Central memory CD4-positive, alpha-beta T cell (primary cell): ENCODE measurements at regions not wholly inside any gene's neighbourhood (a gene's known extent, or its start where the extent isn't known, plus 50 kb on each side); places are given as distances from the start of the nearest gene placed in this dataset.
"Not testable (repeated sequence)": the region's sequence is repeated elsewhere in the genome, so short reads cannot be mapped to it uniquely, and the experiment has no call there.

Experiments
- DNase-seq: peaks from one replicate; pipeline ENCODE4 v3.0.0; 2022

DNA sequence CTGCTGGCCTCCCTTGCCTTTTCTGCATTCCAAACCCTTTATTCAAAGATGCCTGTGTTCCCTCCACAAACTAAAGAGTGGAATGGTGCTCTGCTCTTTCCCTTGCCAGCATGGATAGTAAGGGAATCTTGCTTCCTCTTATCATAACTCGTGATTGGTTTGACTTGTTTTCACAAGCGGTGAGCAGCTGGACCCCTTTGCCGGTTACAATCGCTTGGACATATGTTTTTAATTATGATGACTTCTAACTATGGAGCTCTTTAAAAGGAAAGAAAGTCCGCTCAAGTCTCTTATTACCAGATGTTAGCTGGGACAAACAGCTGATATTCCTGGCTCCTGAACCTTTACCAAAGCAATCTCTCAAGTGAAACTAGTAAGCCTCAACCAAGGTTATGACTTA lies 1094.7 kb downstream of the UQCRFS1 start:
- no peak for DNase-seq

DNA sequence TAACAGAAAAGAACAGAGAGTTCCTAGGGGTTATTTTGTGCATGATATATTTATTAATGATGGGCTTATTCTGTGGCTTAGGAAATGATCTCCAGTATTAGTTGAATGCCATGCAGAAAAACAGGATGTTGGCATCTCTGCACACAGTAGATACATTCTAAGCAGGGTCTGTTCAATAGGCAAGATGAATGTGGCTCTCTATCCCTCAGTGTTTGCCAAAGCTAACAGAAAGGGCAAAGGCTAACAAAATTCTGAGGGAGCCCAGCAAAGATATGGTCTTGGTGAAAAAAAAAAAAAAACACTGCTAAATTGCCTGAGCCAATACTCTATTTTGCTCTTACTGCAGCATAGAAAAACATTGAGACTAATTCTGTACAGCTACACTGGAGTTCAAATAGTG lies 1095.8 kb downstream of the UQCRFS1 start:
- no peak for DNase-seq

DNA sequence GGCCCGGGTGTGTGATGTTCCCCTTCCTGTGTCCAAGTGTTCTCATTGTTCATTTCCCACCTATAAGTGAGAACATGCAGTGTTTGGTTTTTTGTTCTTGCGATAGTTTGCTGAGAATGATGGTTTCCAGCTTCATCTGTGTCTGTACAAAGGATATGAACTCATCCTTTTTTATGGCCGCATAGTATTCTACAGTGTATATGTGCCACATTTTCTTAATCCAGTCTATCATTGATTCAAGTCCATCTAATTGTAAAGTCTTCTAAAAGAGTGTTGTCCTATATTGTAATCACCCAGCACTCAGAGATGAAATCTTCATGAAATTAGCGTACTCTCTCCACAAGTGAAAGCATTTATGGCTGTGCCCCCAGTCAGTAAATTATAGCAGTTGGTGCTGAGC lies 1096.6 kb downstream of the UQCRFS1 start:
- DNase-seq, result not testable (repeated sequence)

DNA sequence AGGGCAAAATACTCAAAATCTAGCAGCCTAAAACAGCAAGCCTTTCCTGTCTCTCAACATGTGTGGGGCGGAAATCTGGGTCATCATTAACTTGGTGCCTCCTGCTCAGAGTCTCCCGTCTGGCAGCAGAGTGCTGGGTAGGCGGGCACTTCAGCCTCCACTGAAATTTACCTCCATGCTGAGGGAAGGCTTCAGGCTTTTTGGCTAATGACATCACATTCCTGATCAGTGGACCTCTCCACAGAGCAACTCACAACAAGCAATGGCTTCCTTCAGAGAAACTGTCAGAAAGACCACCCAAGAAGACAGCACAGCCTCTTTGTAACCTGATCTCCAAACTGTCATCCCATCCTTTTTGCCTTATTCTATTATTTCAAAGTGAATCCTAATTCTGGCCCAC lies 1109.0 kb downstream of the UQCRFS1 start:
- no peak for DNase-seq

DNA sequence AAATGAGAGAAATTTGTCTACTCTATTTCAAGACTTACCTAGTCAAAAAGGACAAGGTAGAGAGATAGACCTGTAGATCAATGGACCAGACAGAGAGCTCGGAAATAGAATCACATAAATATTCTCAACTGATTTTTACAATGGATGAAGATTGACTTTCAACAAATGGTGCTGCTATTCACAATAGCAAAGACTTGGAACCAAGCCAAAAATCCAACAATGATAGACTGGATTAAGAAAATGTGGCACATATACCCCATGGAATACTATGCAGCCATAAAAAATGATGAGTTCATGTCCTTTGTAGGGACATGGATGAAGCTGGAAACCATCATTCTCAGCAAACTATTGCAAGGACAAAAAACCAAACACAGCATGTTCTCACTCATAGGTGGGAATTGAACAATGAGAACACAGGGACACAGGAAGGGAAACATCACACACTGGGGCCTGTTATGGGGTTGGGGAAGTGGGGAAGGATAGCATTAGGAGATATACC lies 1128.2 kb downstream of the UQCRFS1 start:
- DNase-seq, result not testable (repeated sequence)

DNA sequence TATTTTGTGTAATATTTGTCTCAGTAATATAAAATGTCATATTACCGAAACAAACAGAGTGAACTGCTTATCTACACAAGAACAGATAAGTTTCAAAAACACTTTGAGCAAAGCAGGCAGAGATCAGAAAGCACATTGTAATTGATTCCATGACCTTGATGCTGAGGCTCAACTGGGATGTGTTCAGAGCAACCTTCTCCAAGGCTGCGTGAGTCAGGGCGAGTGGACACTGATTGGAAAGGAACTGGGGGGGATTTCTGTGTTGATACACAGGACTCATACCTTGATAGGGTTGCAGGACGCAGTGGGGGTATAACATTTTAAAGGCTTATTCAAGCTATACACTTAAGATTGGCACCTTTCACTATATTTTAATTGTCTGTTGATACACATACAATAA lies 1136.3 kb downstream of the UQCRFS1 start:
- no peak for DNase-seq

DNA sequence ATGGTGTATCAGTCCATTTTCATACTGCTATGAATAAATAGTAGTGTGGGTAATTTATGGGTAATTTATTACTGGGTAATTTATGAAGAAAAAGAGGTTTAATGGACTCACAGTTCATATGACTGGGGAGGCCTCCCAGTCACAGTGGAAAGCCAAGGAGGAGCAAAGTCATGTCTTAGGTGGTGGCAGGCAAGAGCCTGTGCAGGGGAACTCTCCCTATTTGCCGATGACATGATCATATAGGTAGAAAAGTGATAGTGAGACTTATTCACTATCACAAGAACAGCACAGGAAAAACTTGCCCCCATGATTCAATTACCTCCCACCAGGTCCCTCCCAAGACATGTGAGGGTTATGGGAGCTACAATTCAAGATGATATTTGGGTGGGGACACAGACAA lies 1137.7 kb downstream of the UQCRFS1 start:
- no peak for DNase-seq

DNA sequence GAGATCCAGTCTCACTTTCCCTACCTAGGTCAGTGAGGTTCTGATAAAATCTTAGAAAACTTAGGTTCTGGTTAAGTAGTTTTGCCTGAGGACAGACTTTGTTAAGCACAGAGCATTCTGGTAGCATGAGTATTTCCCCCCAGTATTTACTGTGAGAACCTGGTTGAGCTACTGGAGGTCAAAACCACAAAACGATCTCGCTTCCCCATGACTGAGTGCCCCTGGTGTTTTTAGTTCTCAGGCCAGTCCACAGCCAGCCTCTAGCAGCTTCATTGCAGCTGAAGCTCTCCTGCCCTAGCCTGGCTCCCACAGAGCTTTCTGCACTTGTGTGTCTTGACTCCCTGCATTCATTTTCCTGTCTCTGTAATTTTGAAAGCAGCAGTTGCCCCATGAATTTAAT lies 1138.2 kb downstream of the UQCRFS1 start:
- no peak for DNase-seq

DNA sequence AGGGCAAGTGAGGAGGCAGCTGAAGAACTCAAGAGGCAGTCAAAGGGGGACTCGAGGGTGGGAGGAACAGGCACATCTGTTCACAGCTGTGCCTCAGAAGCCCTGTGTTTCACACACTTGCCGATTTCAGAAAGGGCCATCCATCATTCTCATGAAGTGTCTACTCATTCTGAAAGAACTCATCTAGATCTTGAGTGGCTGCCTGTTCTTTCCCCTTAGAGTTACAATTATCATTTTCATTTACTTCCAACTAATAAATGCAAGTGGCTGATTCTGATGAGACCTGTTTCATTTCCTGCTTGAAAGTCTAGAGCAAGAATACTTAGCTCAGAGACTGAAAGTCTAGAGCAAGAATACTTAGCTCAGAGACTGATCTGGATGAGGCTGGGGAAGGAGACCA lies 1145.1 kb downstream of the UQCRFS1 start:
- no peak for DNase-seq

DNA sequence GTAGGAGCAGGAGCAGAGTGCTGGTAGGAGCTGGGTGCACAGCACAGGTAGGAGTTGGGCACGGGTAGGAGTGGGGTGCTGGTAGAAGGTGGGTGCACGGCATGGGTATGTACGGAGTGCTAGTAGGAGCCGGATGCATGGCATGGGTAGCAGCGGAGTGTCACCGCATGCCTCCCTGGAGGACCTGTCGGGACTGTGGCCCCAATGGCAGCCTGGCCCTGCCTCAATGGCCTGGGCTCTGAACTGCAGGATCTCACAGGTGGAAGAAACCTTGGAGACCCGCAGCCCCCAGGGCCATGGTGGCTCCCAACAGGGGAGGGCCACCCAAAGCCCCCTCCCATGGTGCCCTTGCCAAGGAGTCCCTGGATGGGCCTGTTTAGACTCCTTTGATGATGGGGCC lies 1146.0 kb downstream of the UQCRFS1 start:
- no peak for DNase-seq

DNA sequence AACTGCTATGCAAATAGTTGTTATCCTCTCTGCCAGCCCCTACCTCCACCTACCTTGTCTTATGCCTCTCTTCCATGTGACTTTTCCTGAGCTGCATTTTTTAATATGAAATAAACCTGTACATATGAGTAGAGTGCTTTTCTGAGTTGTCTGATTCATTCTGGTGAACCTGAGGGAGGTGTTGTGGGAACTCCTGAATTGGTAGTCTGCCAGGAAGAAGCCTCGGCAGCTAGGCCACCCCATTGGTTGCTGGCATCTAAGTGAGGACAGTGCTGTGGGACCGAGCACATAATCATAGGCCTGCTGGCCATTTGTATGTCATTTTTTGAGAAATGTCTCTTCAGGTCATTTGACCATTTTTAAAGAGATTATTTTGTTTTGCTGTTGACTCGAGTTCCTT lies 1146.8 kb downstream of the UQCRFS1 start:
- no peak for DNase-seq

DNA sequence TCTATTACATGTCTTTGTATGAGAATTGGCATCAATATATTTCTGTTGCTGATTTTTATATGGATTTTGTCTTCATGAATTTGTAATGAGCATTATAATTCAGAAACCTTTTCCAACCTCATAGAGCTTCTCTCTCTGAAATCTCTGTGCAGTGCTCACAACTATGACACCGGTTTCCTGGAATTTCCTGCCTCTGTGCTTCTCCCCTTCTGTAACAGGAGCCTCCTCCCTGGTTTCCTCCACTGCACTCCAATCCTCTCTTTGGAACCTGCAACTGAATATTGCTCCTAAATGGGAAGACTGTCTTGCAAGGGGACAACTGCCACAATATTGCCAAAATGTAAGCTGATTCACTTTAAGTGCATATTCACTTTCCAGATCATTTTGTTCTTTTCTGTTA lies 1147.9 kb downstream of the UQCRFS1 start:
- no peak for DNase-seq

DNA sequence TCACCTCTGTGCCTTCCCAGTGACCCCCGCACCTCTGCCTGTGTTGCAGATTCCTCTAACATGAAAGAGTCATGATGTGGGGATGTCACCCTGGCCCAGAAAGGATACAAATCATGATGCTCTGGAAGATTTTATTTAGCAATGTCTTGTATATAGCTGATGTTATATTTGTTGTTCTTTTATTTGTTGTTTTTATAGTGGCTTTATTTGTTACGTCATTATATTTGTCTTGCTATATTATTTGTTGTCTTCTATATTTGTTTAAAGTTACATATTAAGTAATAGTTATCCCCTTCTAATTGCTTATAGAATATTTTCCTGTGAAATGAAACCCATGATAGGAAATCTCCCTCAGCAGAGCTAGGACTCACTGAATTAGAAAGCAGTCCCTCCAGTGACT lies 1149.2 kb downstream of the UQCRFS1 start:
- DNase-seq, result no peak

DNA sequence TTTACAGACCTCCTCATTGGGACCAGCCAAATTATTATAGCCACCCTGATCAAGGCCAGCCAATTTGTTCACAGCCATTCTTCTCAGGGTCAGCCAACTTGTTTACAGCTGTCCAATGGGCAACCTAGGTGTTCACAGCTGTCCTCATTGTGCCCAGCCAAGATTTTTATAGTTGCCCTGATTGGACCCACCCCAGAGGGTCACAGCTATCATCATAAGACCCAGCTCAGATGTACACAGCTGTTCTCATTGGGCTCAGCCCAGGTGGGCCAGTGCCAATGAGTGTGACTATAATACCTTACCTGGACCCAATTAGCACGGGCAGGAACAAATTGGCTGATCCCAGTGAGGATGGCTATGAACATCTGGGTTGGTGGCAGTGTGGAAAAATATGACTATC lies 1151.8 kb downstream of the UQCRFS1 start:
- no peak for DNase-seq

DNA sequence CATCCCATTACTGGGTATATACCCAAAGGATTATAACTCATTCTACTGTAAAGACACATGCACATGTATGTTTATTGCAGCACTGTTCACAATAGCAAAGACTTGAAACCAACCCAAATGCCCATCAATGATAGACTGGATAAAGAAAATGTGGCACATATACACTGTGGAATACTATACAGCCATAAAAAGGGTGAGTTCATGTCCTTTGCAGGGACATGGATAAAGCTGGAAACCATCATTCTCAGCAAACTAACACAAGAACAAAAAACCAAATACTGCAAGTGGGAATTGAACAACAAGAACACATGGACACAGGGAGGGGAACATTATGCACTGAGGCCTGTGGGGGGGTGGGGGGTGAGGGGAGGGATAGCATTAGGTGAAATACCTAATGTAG lies 1155.9 kb downstream of the UQCRFS1 start:
- not testable (repeated sequence) for DNase-seq

DNA sequence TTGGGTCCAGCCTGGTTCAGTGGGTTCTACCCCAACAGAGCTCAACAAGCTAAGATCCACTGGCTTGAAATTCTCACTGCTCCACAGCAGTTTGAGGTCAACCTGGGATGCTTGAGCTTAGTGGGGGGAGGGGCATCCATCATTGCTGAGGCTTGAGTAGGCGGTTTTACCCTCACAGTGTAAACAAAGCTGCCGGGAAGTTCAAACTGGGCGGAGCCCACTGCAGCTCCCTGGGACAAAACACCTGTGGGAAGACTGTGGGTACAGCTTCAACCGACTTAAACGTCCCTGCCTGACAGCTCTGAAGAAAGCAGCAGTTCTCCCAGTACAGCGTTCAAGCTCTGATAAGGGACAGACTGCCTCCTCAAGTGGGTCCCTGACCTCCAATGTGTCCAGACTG lies 1161.9 kb downstream of the UQCRFS1 start:
- no peak for DNase-seq

DNA sequence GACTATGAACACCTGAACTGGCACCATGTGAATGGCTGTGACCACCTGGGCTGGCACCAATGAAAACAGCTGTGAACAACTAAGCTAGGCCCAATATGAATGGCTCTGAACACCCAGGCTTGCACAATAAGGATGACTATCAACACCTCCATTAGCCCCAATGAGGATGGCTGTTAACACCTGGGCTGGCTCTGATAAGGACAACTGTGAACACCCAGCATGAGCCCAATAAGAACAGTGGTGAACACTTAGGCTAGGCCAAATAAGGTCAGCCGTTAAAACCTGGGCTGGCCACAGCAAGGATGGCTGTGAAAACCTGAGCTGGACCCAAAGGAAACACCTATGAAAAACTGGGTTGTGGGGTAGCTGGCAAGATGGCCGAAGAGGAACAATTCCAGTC lies 1163.1 kb downstream of the UQCRFS1 start:
- DNase-seq, result no peak

DNA sequence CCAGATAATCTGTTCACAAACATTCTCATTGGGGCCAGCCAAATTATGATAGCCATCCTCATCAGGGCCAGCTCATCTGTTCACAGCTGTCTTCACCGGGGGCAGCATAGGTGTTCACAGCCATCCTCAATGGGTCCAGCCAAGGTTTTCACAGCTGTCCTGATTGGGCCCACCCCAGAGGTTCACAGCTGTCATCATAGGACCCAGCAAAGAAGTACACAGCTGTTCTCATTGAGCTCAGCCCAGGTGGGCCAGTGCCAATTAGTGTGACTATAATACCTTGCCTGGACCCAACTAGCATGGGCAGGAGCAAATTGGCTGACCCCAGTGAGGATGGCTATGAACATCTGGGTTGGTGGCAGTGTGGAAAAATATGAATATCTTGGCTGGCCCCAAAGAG lies 1166.0 kb downstream of the UQCRFS1 start:
- no peak for DNase-seq

DNA sequence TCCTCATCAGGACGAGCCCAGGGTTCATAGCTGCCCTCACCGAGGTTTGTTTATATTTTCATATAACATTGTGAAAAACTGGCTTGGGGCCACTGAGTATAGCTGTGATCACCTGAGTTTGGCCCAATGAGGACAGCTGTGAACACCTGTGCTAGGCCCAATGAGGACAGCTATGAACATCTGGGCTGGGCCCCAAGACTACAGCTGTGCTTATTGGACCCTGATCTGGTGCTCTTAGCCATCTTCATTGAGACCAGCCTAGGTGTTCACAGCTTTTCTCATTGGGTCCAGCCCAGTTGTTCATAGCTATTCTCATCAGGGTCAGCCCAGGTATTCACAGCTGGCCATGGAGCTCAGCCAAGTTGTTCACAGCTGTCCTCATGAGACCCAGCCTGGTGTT lies 1167.3 kb downstream of the UQCRFS1 start:
- DNase-seq, result no peak

DNA sequence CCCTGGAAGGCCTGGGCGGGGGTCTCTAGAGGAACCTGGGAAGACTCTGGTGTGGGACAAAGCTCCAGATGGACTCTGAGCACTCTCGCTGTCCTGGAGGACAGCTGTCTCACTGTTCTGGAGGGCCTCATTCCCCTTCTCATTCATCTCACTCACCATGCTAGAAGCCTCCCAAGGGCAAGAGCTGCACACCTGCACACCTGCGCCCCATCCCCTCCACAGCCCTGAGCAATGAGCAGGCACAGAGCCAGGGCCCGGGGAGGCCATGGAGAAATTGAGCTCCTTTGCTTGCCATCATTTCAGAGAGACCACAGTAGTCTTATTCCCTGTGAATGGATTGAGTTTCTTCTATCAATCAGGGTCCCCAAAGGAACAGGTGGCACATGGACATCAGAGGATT lies 1168.5 kb downstream of the UQCRFS1 start:
- DNase-seq, result no peak

DNA sequence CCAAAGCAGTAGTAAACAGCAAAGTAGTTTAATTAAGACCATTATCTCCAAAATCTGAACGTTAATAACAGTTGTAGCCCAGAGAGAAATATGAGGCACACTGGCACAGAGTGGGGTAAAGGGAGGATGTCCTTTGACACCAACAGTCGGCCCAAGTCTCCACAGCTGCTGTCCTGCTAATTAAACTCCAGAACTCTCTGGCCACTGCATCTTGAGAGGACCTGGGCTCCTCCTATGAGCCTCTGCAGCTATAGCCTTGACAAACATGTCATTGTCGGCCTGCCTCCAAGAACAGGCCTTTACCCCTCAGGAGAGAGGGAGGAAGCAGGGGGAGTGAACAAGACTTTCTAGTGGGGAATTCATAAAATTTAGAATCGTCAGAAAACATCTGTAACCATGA lies 1170.4 kb downstream of the UQCRFS1 start:
- no peak for DNase-seq

DNA sequence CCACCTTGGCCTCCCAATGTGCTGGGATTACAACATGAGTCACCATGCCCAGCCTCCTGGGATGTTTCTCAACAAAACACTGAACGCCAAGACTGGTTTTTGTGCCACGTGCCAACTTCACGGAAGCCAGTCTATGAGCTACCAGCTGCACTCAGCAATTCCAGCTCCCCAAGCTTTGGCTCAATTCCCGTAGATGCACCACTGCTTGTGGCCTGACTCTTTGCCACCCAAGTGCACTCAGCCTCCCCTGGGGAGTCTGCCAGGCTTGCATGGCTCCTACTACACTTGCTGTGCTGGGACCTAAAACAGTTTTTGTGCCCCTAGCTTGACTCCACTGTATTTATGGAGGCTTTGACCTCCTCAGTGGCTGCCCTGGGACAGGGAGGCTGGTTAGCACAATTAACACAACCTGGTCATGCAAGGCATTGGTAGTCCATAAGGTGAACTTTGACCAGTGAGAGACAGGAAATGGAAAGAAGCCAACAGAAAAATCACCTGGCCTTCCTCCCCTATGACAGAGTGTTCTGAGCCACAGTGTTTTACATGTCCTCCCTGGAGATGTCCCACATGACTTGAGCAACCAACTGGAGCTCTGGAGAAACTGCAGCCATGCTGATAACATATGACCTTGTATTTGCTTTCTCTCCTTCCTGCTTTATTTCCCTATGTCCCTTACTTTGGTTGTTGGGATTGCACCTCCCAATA lies 1173.1 kb downstream of the UQCRFS1 start:
- no peak for DNase-seq

DNA sequence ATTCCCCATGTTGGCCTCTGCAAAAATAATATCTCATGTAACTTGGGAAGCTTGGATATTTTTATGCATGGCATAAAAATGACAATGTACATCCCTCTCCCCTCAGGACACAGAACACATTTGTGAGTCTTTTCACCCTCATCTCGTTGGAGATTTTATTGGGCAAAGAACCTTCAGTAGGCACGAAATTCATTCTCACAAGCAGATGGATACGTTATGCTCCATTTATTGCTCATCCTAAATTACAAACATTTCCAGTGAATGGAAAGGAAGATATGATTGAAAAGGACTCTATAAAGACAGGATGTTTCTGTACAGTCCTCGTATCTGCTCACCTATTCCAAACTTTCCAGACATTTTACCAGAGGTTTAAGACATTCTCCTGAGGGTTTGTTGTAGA lies 1175.8 kb downstream of the UQCRFS1 start:
- no peak for DNase-seq

DNA sequence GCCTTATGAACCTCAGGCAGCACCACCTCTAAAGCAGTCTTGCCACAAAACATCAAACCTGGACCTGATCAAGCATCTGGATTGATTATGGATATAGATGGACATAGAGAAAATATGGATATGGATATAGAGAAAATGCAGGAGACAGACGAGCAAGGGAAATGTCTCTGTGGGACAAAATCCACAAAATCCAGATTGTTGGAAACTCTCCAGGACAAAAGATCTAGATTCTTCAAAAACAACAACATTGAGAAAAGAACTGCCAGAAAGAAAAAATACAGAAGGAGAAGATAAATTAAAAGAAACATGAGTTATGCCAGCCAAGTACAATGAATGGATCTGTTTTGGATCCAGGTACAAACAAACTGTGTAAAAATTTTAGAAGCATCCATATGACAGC lies 1176.5 kb downstream of the UQCRFS1 start:
- DNase-seq, result no peak

DNA sequence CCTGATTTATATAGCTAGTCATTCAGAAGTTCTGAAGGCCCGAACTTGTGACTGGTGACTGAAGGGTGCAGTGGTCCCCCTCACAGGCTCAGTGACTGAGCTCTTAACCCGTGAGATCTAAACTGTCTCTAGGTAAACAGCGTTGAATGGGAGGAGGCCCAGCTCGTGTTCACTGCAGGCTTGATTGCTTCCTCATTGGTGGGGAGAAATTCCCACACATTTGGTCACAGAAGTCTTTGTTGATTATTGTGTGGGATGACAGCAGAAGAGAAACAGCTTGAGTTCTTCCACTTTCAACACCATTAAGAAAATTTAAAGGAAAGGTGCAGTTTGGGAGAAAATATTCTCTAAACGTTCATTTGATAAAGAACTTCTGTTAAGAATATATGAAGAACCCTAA lies 1178.0 kb downstream of the UQCRFS1 start:
- no peak for DNase-seq
